H1 (cell line): ENCODE measurements at regions not wholly inside any gene's neighbourhood (a gene's known extent, or its start where the extent isn't known, plus 50 kb on each side); places are given as distances from the start of the nearest gene placed in this dataset.

Source experiments
- CTCF ChIA-PET: fragments of 300-600 bp; sonication (Branson Sonifier 250); formaldehyde crosslinking; loops from one replicate; lab custom pipeline; 2021; ENCODE audit not compliant: partially characterized antibody; lab: Charles Lee
- POLR2A ChIA-PET: fragments of 300-600 bp; sonication (Branson Sonifier 250); formaldehyde crosslinking; loops from one replicate; lab custom pipeline; 2021; ENCODE audit warnings: inconsistent platforms; ENCODE audit not compliant: partially characterized antibody; lab: Charles Lee
- DNase-seq, 2 experiments: peaks; one replicate each; pipeline versions ENCODE4 v3.0.0 to v3.0.0-alpha.2; 2010 to 2022; ENCODE audit warnings: low spot score in 2 of 2, low read depth in 1 of 2, mixed read lengths in 1 of 2
- FAIRE-seq: peaks from 2 replicates; lab custom pipeline; 2011; peaks lifted over from hg19 to GRCh38; lab: Jason Lieb, UNC
- H2AFZ ChIP-seq: 2 replicates; pipeline ENCODE4 v1.8.1; 2012; ENCODE audit warnings: low read length, inconsistent platforms
- H2AK5ac ChIP-seq: 2 replicates; pipeline ENCODE4 v1.6.1; 2013; ENCODE audit warnings: low read depth, low read length
- H2BK120ac ChIP-seq: replicated peaks from 2 replicates; pipeline ENCODE3; 2013; ENCODE audit warnings: low read depth, low read length, inconsistent platforms
- H2BK12ac ChIP-seq: 2 replicates; pipeline ENCODE4 v1.6.1; 2013; ENCODE audit warnings: low read depth, low read length
- H2BK15ac ChIP-seq: 2 replicates; pipeline ENCODE4 v1.6.1; 2013; ENCODE audit warnings: low read length
- H2BK20ac ChIP-seq: 2 replicates; pipeline ENCODE4 v1.6.1; 2013; ENCODE audit warnings: low read length
- H2BK5ac ChIP-seq: 2 replicates; pipeline ENCODE4 v1.6.1; 2013; ENCODE audit warnings: low read depth, low read length
- H3K14ac ChIP-seq: 2 replicates; pipeline ENCODE4 v1.6.1; 2013; ENCODE audit warnings: inconsistent platforms; ENCODE audit not compliant: insufficient read length
- H3K18ac ChIP-seq: 2 replicates; pipeline ENCODE4 v1.6.1; 2013; ENCODE audit warnings: low read length; ENCODE audit errors: extremely low read depth
- H3K23ac ChIP-seq: 2 replicates; pipeline ENCODE4 v1.6.1; 2013; ENCODE audit warnings: inconsistent platforms; ENCODE audit not compliant: insufficient read length
- H3K23me2 ChIP-seq: 2 replicates; pipeline ENCODE4 v1.6.1; 2013; ENCODE audit warnings: low read depth, low read length
- H3K27ac ChIP-seq: 2 replicates; pipeline ENCODE4 v1.6.1; 2011; ENCODE audit warnings: low read depth, low read length, inconsistent platforms
- H3K27me3 ChIP-seq, 4 experiments: replicated peaks in 1 of 4; 1 replicate in 1 of 4; 2 replicates in 3 of 4; pipeline versions ENCODE4 v1.6.1 to v1.8.1; 2011 to 2013; ENCODE audit warnings: low read length in 3 of 4, mild to moderate bottlenecking in 3 of 4, inconsistent platforms in 2 of 4, mixed read lengths in 2 of 4, moderate library complexity in 1 of 4; ENCODE audit not compliant: control insufficient read depth in 3 of 4, insufficient read depth in 3 of 4; ENCODE audit errors: extremely low read depth in 1 of 4
- H3K36me3 ChIP-seq, 4 experiments: 2 replicates each; pipeline versions ENCODE4 v1.6.1 to v1.8.1; 2011 to 2013; ENCODE audit warnings: mild to moderate bottlenecking in 4 of 4, low read length in 3 of 4, moderate library complexity in 2 of 4, control low read depth in 1 of 4, inconsistent platforms in 1 of 4; ENCODE audit not compliant: insufficient read depth in 4 of 4, control insufficient read depth in 2 of 4
- H3K4ac ChIP-seq: replicated peaks from 2 replicates; pipeline ENCODE3; 2013; ENCODE audit warnings: low read length, low read depth, mixed read lengths, inconsistent platforms; ENCODE audit not compliant: insufficient read length
- H3K4me1 ChIP-seq, 4 experiments: replicated peaks in 1 of 4; 1 replicate in 1 of 4; 2 replicates in 3 of 4; pipeline versions ENCODE4 v1.6.1 to v1.8.1; 2011 to 2013; ENCODE audit warnings: low read length in 3 of 4, inconsistent platforms in 2 of 4, mixed read lengths in 1 of 4; ENCODE audit not compliant: insufficient read depth in 4 of 4, control insufficient read depth in 3 of 4
- H3K4me2 ChIP-seq, 2 experiments: 2 replicates each; pipeline versions ENCODE4 v1.6.1 to v1.8.1; 2011 to 2013; ENCODE audit warnings: low read depth in 2 of 2, low read length in 2 of 2, control low read depth in 1 of 2, inconsistent platforms in 1 of 2, mild to moderate bottlenecking in 1 of 2; ENCODE audit not compliant: insufficient read depth in 1 of 2
- H3K4me3 ChIP-seq, 4 experiments: fragments of 200-600, 300-600 bp in 1 of 4; sonication (generic), shearing (Covaris generic), sonication (Bioruptor Twin) in 1 of 4; 2 replicates each; pipeline versions ENCODE4 v1.5.1 to v1.8.1; 2011 to 2016; ENCODE audit warnings: low read length in 4 of 4, low read depth in 3 of 4, control low read depth in 2 of 4, inconsistent platforms in 2 of 4, mild to moderate bottlenecking in 2 of 4, mixed read lengths in 1 of 4, moderate library complexity in 1 of 4; ENCODE audit not compliant: insufficient read depth in 2 of 4; ENCODE audit errors: extremely low read depth in 1 of 4
- H3K56ac ChIP-seq: replicated peaks from 2 replicates; pipeline ENCODE3; 2013; ENCODE audit warnings: low read depth, mild to moderate bottlenecking, mixed read lengths, low read length, inconsistent platforms; ENCODE audit not compliant: insufficient read length
- H3K79me1 ChIP-seq: 2 replicates; pipeline ENCODE4 v1.6.1; 2013; ENCODE audit warnings: low read depth, low read length, control low read depth
- H3K79me2 ChIP-seq, 2 experiments: 2 replicates each; pipeline versions ENCODE4 v1.6.1 to v1.8.1; 2012 to 2013; ENCODE audit warnings: low read length in 2 of 2, mild to moderate bottlenecking in 2 of 2, inconsistent platforms in 1 of 2; ENCODE audit not compliant: insufficient read depth in 2 of 2, control insufficient read depth in 1 of 2
- H3K9ac ChIP-seq, 4 experiments: replicated peaks in 1 of 4; 1 replicate in 1 of 4; 2 replicates in 3 of 4; pipeline versions ENCODE4 v1.6.1 to v1.8.1; 2011 to 2013; ENCODE audit warnings: low read depth in 3 of 4, low read length in 3 of 4, control low read depth in 2 of 4, mild to moderate bottlenecking in 2 of 4, moderate library complexity in 2 of 4, inconsistent platforms in 1 of 4; ENCODE audit errors: extremely low read depth in 1 of 4
- H3K9me3 ChIP-seq, 2 experiments: 2 replicates each; pipeline versions ENCODE4 v1.6.1 to v1.8.1; 2012 to 2013; ENCODE audit warnings: mild to moderate bottlenecking in 2 of 2, moderate library complexity in 2 of 2, control low read depth in 1 of 2, inconsistent platforms in 1 of 2, low read depth in 1 of 2, low read length in 1 of 2, mixed read lengths in 1 of 2; ENCODE audit not compliant: insufficient read depth in 2 of 2
- H4K20me1 ChIP-seq, 2 experiments: replicated peaks in 1 of 2; 2 replicates each; pipeline versions ENCODE3 to v1.8.1; 2011 to 2013; ENCODE audit warnings: inconsistent platforms in 2 of 2, low read length in 2 of 2, mild to moderate bottlenecking in 1 of 2; ENCODE audit not compliant: insufficient read depth in 2 of 2, control insufficient read depth in 1 of 2
- H4K5ac ChIP-seq: 2 replicates; pipeline ENCODE4 v1.6.1; 2013; ENCODE audit warnings: low read length, low read depth, mixed read lengths, inconsistent platforms; ENCODE audit not compliant: insufficient read length
- H4K8ac ChIP-seq: 2 replicates; pipeline ENCODE4 v1.8.0; 2013; ENCODE audit warnings: mild to moderate bottlenecking, moderate library complexity, low read length, inconsistent platforms; ENCODE audit not compliant: insufficient read depth; ENCODE audit errors: extremely low read depth
- H4K91ac ChIP-seq: replicated peaks from 2 replicates; pipeline ENCODE3; 2013; ENCODE audit warnings: low read length, mixed read lengths, inconsistent platforms; ENCODE audit not compliant: insufficient read length
- EP300 ChIP-seq, 2 experiments: IDR thresholded peaks; 1 replicate in 1 of 2; 2 replicates in 1 of 2; pipeline ENCODE4 v1.6.1; 2011 to 2012; ENCODE audit warnings: low read depth in 2 of 2, low read length in 2 of 2, mild to moderate bottlenecking in 2 of 2, borderline replicate concordance in 1 of 2, inconsistent platforms in 1 of 2, moderate library complexity in 1 of 2
- GABPA ChIP-seq: IDR thresholded peaks from 2 replicates; pipeline ENCODE4 v1.6.1; 2011; ENCODE audit warnings: mild to moderate bottlenecking, low read length, moderate library complexity, borderline replicate concordance; ENCODE audit not compliant: insufficient read depth
- MAX ChIP-seq: IDR thresholded peaks from 2 replicates; pipeline ENCODE4 v1.6.1; 2012; ENCODE audit warnings: inconsistent platforms
- NRF1 ChIP-seq: IDR thresholded peaks from 2 replicates; pipeline ENCODE4 v1.6.1; 2011; ENCODE audit warnings: mild to moderate bottlenecking, low read depth, low read length, improper control_type of control experiment
- POLR2A ChIP-seq, 2 experiments: IDR thresholded peaks; 1 replicate in 1 of 2; 2 replicates in 1 of 2; pipeline ENCODE4 v1.6.1; 2011; ENCODE audit warnings: low read depth in 2 of 2, low read length in 2 of 2, mild to moderate bottlenecking in 2 of 2; ENCODE audit errors: control extremely low read depth in 1 of 2
- POLR2AphosphoS5 ChIP-seq: IDR thresholded peaks from 2 replicates; pipeline ENCODE4 v1.6.1; 2011; ENCODE audit warnings: low read depth, low read length
- SIN3A ChIP-seq, 2 experiments: IDR thresholded peaks in 1 of 2; conservative IDR thresholded peaks in 1 of 2; 2 replicates each; pipeline ENCODE4 v1.6.1; 2011 to 2012; ENCODE audit warnings: low read length in 2 of 2, improper control_type of control experiment in 1 of 2, low read depth in 1 of 2, mild to moderate bottlenecking in 1 of 2
- SRF ChIP-seq: IDR thresholded peaks from 2 replicates; pipeline ENCODE4 v1.6.1; 2011; ENCODE audit warnings: mild to moderate bottlenecking, low read depth, low read length, moderate library complexity
- SUZ12 ChIP-seq: fragments of 200-600 bp; sonication (generic); IDR thresholded peaks from 2 replicates; pipeline ENCODE4 v1.6.1; 2012; ENCODE audit warnings: mild to moderate bottlenecking, inconsistent platforms, low read length, moderate library complexity, mixed read lengths
- TF ChIP-seq, protein P1 (sequence below): IDR thresholded peaks from 2 replicates; pipeline ENCODE4 v1.6.1; 2011; ENCODE audit warnings: low read length, improper control_type of control experiment
- TF ChIP-seq, protein P2 (sequence below): IDR thresholded peaks from 2 replicates; pipeline ENCODE4 v1.6.1; 2012; ENCODE audit warnings: inconsistent platforms

DNA sequence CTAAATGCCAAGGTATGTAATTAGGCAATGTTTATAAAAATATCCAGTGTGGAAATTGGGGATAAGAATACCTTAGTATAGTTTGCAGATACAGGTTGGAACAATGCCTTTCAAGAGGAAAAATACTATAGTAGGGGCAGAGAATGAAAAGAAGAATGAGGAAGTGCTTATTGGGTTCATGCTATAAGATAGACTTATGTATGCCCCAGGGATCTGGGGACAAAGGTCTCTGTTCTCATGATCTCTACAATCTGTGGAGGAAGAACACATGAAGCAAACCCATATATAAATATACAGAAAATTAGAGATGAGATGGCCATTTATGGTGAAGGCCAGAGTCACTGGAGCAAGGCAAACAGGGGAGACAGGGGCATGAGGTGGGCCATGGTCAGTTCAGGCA, 106.5 kb upstream of the DAB2 start:
- Histone ChIP-seq H4K20me1 (no peaks in the 10 kb centered on the region), H2BK15ac (no peak overlapping the region), H4K8ac (no peak overlapping the region), H3K4ac (no peak overlapping the region), H3K14ac (no peak overlapping the region), H3K23me2 (no peaks in the 10 kb centered on the region), H2BK12ac (no peak overlapping the region), H2AFZ (no peak overlapping the region), H3K4me2 (no peak overlapping the region), H3K18ac (no peak overlapping the region), H2BK5ac (no peak overlapping the region), H3K36me3 (no peaks in the 10 kb centered on the region), H4K5ac (no peak overlapping the region), H3K79me1 (no peaks in the 10 kb centered on the region), H3K79me2 (no peaks in the 10 kb centered on the region), H3K4me3 (no peak overlapping the region), H3K4me1 (peaks cover 0 to 5% (median 1%) of the 10 kb centered on the region in 4 experiments; a peak in 1 of 7 replicates), H3K56ac (no peak overlapping the region), H3K23ac (no peak overlapping the region), H3K9ac (no peak overlapping the region), H2AK5ac (no peak overlapping the region), H2BK20ac (no peak overlapping the region), H3K27ac (no peak overlapping the region), H3K9me3 (no peaks in the 10 kb centered on the region; a peak in 1 of 4 replicates), H2BK120ac (no peak overlapping the region), H3K27me3 (no peaks in the 10 kb centered on the region), H4K91ac (no peak overlapping the region)
- DNase-seq, result no peak
- POLR2A ChIA-PET, result no interaction called here
- TF ChIP-seq, protein P1, sequence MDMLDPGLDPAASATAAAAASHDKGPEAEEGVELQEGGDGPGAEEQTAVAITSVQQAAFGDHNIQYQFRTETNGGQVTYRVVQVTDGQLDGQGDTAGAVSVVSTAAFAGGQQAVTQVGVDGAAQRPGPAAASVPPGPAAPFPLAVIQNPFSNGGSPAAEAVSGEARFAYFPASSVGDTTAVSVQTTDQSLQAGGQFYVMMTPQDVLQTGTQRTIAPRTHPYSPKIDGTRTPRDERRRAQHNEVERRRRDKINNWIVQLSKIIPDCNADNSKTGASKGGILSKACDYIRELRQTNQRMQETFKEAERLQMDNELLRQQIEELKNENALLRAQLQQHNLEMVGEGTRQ, result no peak
- TF ChIP-seq, protein P2, sequence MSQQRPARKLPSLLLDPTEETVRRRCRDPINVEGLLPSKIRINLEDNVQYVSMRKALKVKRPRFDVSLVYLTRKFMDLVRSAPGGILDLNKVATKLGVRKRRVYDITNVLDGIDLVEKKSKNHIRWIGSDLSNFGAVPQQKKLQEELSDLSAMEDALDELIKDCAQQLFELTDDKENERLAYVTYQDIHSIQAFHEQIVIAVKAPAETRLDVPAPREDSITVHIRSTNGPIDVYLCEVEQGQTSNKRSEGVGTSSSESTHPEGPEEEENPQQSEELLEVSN, result no peak
- TF ChIP-seq SUZ12 (no peak), MAX (no peak), NRF1 (no peak), POLR2AphosphoS5 (no peak), GABPA (no peak), SIN3A (conservative IDR thresholded peaks at IDR 0.05 in 1 of 2, IDR thresholded peaks at IDR 0.05 in 1 of 2; ENCODE audit: low read depth in 1 of 2, low read length in 2 of 2) (no peak), SRF (no peak), EP300 (IDR thresholded peaks at IDR 0.05; ENCODE audit: borderline replicate concordance in 1 of 2, low read depth in 2 of 2, low read length in 2 of 2) (no peak), POLR2A (IDR thresholded peaks at IDR 0.05; ENCODE audit: control extremely low read depth in 1 of 2, low read depth in 2 of 2, low read length in 2 of 2) (no peak)
- TF ChIP-seq, all 59 proteins: peak for 0
- no peak for FAIRE-seq
- CTCF ChIA-PET, result no interaction called here
